DND-41 (cell line): ENCODE measurements at regions not wholly inside any gene's neighbourhood (a gene's known extent, or its start where the extent isn't known, plus 50 kb on each side); places are given as distances from the start of the nearest gene placed in this dataset.
"Not testable (repeated sequence)": the region's sequence is repeated elsewhere in the genome, so short reads cannot be mapped to it uniquely, and the experiment has no call there.

ENCODE experiments used
- ATAC-seq: fragments of 200-7000 bp; cut with Tn5 transposase; 3 replicates; pipeline ENCODE4 v1.9.1; 2021; ENCODE audit warnings: low read depth; ENCODE audit not compliant: insufficient read depth
- DNase-seq: peaks from one replicate; pipeline ENCODE4 v3.0.0-alpha.2; 2020
- H2AFZ ChIP-seq: 2 replicates; pipeline ENCODE4 v1.6.0; 2012; ENCODE audit warnings: low read depth, low read length
- H3K27ac ChIP-seq: 2 replicates; pipeline ENCODE4 v1.5.1; 2012; ENCODE audit warnings: low read length, inconsistent platforms
- H3K27me3 ChIP-seq: fragments of 200-600 bp; sonication (generic); 2 replicates; pipeline ENCODE4 v1.6.0; 2012; ENCODE audit warnings: low read length, mild to moderate bottlenecking, inconsistent platforms; ENCODE audit not compliant: insufficient read depth, poor library complexity
- H3K36me3 ChIP-seq: 2 replicates; pipeline ENCODE4 v1.5.1; 2012; ENCODE audit warnings: low read length, inconsistent platforms; ENCODE audit not compliant: insufficient read depth
- H3K4me1 ChIP-seq: 2 replicates; pipeline ENCODE4 v1.5.1; 2012; ENCODE audit warnings: mild to moderate bottlenecking, low read length; ENCODE audit not compliant: insufficient read depth
- H3K4me2 ChIP-seq: 2 replicates; pipeline ENCODE4 v1.6.0; 2012; ENCODE audit warnings: mild to moderate bottlenecking, moderate library complexity, low read length, inconsistent platforms; ENCODE audit not compliant: insufficient read depth
- H3K4me3 ChIP-seq, 2 experiments: fragments of 200-600 bp in 1 of 2; shearing (Covaris generic) in 1 of 2; 2 replicates each; pipeline ENCODE4 v1.5.1; 2012 to 2016; ENCODE audit warnings: inconsistent platforms in 2 of 2, low read length in 2 of 2, mild to moderate bottlenecking in 2 of 2, low read depth in 1 of 2, moderate library complexity in 1 of 2
- H3K79me2 ChIP-seq: 2 replicates; pipeline ENCODE4 v1.6.0; 2012; ENCODE audit warnings: low read length, inconsistent platforms; ENCODE audit not compliant: insufficient read depth
- H3K9ac ChIP-seq: 2 replicates; pipeline ENCODE4 v1.6.0; 2012; ENCODE audit warnings: low read depth, mild to moderate bottlenecking, inconsistent platforms, low read length, moderate library complexity
- H3K9me3 ChIP-seq: 2 replicates; pipeline ENCODE4 v1.5.1; 2012; ENCODE audit warnings: low read length, moderate library complexity, mild to moderate bottlenecking, inconsistent platforms; ENCODE audit not compliant: insufficient read depth, severe bottlenecking
- H4K20me1 ChIP-seq: 2 replicates; pipeline ENCODE4 v1.6.0; 2012; ENCODE audit warnings: low read length; ENCODE audit not compliant: insufficient read depth
- CTCF ChIP-seq: IDR thresholded peaks from 2 replicates; pipeline ENCODE4 v1.5.1; 2012; ENCODE audit warnings: borderline replicate concordance, low read length, moderate library complexity, mild to moderate bottlenecking; ENCODE audit not compliant: poor library complexity, severe bottlenecking; ENCODE audit errors: extremely low read depth
- EZH2 ChIP-seq: IDR thresholded peaks from 3 replicates; pipeline ENCODE4 v1.6.1; 2012; ENCODE audit warnings: borderline replicate concordance, low read depth, mild to moderate bottlenecking, moderate library complexity, low read length, inconsistent platforms; ENCODE audit not compliant: severe bottlenecking

- Histone ChIP-seq H4K20me1 (no peaks in the 10 kb centered on the region), H3K9ac (no peak overlapping the region), H3K4me1 (no peaks in the 10 kb centered on the region), H3K79me2 (no peaks in the 10 kb centered on the region), H3K4me2 (no peak overlapping the region), H3K4me3 (no peak overlapping the region), H3K27ac (no peak overlapping the region), H2AFZ (no peak overlapping the region), H3K9me3 (no peaks in the 10 kb centered on the region), H3K36me3 (no peaks in the 10 kb centered on the region), H3K27me3 (no peaks in the 10 kb centered on the region)
- DNase-seq (no peak), ATAC-seq (no peak)
- TF ChIP-seq CTCF (no peak), EZH2 (no peak)
These were observed 60.9 kb upstream of the EEF2KMT start for GRCh38 chr16:5158494-5158893.

- not testable (repeated sequence) for H2AFZ ChIP-seq, H3K4me3 ChIP-seq, ATAC-seq, H3K79me2 ChIP-seq, H3K36me3 ChIP-seq, H4K20me1 ChIP-seq, H3K9ac ChIP-seq, H3K9me3 ChIP-seq, H3K4me2 ChIP-seq, DNase-seq, H3K27me3 ChIP-seq, H3K27ac ChIP-seq, H3K4me1 ChIP-seq
These were observed 58.9 kb upstream of the EEF2KMT start for GRCh38 chr16:5156486-5156885.

GRCh38 chr16:5154006-5154405 lies 56.4 kb upstream of the EEF2KMT start:
- DNase-seq = peak; percentile 11
- not testable (repeated sequence) for H3K36me3 ChIP-seq, H3K9me3 ChIP-seq

GRCh38 chr16:5151409-5151808 lies 53.8 kb upstream of the EEF2KMT start:
- DNase-seq = not testable (repeated sequence)

More at GRCh38 chr16:5154006-5154405, 56.4 kb upstream of the EEF2KMT start:
- H3K27me3 ChIP-seq, H3K9ac ChIP-seq, H3K79me2 ChIP-seq, H3K4me2 ChIP-seq, H3K27ac ChIP-seq, H4K20me1 ChIP-seq, ATAC-seq, H3K4me3 ChIP-seq, H2AFZ ChIP-seq, H3K4me1 ChIP-seq: not testable (repeated sequence)

More at GRCh38 chr16:5151409-5151808, 53.8 kb upstream of the EEF2KMT start:
- H3K9ac ChIP-seq, H3K9me3 ChIP-seq, H3K79me2 ChIP-seq, H3K4me3 ChIP-seq, H3K36me3 ChIP-seq, ATAC-seq, H2AFZ ChIP-seq, H4K20me1 ChIP-seq, H3K27me3 ChIP-seq, H3K4me1 ChIP-seq, H3K27ac ChIP-seq, H3K4me2 ChIP-seq: not testable (repeated sequence)
